SH-SY5Y (cell line): ENCODE measurements at regions not wholly inside any gene's neighbourhood (a gene's known extent, or its start where the extent isn't known, plus 50 kb on each side); places are given as distances from the start of the nearest gene placed in this dataset.

Source experiments
- GATA2 ChIP-seq: IDR thresholded peaks from 2 replicates; pipeline ENCODE4 v1.6.1; 2011; ENCODE audit warnings: mild to moderate bottlenecking, low read depth, low read length
- GATA3 ChIP-seq: IDR thresholded peaks from 2 replicates; pipeline ENCODE4 v1.6.1; 2011; ENCODE audit warnings: low read depth, mild to moderate bottlenecking, low read length, moderate library complexity

DNA sequence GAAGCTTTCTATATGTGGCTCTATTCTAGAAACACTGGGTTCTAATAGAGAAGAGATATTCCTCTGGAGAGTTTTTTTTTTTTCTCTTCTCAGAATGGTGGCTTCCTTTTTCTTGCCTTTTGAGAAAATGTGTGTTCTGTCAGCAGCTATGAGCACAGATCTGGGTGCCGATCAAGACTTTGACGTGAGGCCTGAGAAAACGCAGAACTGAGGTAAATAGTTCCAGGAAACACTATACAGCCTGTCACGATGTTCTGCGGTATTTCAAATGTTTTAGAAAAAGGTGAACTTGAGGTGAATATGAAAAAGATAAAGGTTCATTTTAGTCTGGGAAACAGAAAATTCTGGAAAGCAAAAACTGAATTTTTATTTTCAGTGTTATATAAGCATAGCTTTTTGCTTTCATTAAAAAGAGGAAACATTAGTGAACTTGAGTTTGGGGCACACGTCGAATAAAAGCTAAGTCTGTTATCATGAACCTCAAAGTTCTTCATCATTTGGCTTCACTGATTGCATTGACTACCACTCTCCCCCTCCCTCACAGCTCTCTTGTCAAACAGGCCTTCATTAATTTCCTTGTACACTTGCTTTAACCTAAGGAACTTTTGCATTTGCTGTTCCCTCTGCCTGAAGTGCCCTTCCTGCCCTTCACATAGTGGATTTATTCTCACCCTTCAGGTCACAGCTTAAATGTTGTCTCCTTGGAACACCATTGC, 265.1 kb downstream of the NFKBIZ start:
- TF ChIP-seq GATA2 (no peak), GATA3 (no peak)

DNA sequence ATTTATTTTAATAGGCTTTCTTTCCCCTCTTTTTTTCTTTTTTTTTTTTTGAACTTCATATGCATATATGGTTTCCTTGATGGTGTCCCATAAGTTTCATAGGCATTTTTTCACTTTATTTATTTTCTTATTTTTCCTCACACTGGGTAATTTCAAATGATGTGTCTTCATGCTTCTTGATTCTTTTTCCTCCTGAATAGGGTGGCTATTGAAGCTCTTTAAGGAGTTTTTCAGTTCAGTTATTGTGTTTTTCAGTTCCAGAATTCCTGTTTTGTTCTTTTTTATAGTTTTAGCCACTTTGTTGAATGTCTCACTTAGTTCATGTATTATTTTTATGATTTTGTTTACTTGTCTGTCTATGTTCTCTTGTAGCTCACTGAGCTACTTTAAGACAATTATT, 273.2 kb downstream of the NFKBIZ start:
- TF ChIP-seq GATA2 (no peak), GATA3 (no peak)

DNA sequence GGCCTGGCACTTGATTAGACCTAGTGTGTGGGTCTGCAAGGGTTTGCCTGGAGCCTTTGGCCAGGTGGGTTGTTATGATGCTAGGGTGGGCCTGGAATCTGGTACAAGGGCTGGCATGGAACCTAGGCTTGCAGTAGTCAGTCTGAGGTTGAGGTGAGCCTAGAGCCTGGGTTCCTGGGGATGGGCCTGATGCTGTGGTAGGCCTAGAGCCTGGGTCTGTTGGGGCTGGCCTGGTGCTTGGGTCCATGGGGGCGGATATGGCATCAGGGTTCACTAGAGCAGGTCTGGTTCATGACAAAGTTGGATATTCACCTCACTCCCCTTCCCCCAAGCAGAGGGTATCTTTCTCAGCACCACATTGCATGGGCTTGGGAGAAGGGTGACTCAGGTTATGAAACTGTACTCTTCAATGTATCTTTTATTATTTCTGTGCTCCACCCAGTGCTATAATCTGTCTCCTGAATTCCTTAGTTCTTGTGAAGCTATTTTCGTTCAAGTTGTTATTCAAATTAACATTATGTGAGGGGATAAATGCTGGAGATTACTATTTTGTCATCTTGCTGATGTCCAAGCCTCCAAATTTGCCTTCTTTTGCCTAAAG, 274.4 kb downstream of the NFKBIZ start:
- TF ChIP-seq GATA3 (no peak), GATA2 (no peak)

DNA sequence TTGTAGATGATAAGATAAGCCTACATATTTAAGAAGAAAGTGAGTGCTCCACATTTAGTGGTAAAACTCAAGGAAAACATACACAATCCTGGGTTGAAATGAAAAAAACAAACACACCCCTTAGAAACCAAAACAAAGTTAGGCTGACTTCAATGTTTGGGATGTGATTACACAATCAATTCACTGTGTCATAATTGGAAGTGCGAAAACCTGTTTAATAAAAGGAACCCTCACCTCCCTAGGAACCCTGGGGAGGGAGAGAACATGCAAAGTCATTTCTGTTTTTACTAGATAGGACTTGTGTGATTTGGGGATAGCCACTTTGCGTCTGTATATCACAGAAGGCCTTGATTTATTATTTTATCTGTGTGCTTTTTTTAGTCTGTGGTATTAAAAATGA, 275.0 kb downstream of the NFKBIZ start:
- TF ChIP-seq GATA2: no peak
- no peak for TF ChIP-seq GATA3

DNA sequence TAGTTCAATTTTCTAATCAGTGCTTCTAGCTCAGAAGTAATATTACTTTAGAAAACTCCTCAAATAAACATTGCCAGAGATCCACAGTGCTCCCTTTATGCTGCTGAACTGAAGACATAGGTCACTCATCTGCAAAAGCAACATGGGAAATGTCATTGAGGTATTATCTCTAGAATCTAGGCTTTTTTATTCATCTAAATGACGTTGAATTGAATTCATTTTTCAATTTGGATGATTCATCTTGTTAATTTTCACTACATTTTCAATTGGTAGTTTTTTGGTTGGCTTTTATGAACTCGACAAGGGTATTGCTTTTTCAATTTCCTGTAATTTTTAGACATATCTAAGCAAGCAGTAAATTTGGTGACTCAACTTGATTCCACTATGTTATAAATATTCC, 275.4 kb downstream of the NFKBIZ start:
- TF ChIP-seq GATA2 (no peak), GATA3 (no peak)

DNA sequence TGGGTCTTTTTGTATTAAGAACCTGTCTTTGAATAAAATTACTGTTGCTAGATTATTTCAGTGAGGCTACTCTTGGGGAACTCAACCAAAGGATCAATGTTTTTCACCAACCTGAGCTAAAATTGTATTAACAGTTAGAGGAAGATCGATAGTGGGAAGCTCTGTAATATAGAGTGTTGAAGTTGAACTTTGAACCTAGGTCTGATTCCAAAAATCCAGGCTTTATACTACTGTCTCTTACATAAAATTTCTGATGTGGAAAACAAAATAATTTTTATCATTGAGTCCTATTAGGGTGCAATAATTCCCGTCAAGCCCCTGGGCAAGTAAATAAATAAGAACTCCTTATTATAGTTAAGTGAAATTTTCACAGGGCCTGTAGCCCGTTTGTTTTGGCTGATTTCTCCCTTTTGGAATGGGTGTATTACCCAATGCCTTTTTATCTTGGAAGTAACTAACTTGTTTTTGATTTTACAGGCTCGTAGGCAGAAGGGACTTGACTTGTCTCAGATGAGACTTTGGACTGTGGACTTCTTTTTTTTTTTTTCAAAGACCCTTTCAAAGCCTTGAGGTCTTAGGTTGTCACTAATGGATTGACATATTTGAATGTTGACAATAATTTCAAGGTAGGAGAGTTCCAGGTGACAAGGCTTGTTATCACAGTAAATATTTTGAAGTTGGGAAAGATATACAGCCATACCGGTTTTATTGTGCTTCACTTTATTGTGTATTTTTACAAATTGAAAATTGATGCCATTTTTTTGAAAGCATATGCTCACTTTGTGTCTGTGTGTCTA, 276.1 kb downstream of the NFKBIZ start:
- TF ChIP-seq GATA3: no peak
- no peak for TF ChIP-seq GATA2

DNA sequence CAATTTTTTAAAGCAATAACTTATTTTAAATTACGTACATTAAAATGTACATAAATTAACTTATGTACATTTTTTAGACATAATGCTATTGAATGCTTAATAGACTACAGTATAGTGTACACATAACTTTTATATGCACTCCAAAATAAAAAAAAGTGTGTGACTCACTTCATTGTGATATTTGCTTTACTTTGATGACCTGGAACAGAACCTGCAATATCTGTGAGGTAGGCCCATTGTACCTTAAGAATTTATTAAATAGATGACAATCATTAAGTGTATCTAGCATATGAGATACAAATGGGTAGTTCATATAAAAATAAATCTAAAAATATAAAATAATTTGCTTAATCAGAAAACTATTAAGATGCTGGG, 276.7 kb downstream of the NFKBIZ start:
- TF ChIP-seq GATA3 (no peak), GATA2 (no peak)

DNA sequence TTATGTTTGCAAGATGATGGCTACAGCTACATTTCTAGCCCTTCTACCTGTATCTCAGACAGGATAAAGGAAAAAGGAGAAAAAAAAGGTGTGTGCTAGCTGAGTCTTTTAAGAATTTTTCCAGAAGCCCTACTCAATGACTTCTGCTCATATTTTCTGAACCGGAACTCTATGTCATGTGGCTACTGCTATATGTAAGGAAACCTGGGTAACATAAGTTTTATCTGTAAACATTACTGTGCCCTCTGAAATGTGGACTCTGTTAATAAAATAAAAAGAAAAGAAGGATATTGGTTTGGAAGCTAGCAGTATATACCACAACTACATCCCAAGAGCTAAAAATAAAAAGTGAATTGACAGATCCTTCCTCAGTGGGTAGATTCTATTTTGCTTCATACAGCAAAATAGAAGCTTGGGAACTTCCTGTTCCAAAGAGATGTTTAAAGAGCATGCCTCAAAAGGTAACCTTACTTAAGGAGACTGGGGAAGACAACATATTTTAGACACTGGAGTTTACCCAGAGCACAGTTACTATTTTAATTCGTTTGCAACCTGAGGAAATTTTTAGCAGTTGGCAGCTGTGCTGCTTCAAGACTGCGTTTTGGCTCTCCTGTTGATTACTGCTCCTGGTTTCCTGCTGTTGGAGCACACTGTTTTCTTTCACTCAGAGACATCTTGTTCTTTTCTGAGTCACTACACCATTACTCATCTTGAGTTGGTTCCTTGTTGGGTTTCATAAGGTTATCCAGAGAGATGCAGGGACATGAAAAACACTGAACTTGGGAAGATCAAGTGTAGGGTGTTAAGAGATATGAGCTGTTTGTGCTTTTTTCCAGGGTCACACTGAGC, 280.7 kb downstream of the NFKBIZ start:
- no peak for TF ChIP-seq GATA2
- no peak for TF ChIP-seq GATA3

DNA sequence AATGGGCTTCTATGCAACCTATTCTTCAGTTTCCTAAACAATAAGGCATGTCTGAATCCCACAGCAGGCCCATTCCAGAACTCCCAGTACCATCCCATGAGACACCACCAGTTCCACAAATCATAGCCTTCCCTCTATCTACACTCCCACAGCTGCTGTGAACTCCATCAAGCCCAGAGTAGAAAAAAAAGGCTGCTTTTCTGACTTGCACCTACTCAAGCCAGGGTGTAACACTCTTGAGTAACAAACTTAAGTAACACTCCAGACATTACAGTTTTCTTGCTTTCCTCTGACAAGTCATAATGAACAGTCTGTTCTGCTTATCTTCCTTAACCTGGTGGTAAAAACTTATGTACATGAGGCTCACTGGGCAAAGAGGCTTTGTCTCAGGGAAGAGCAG, 283.1 kb downstream of the NFKBIZ start:
- TF ChIP-seq GATA2: no peak
- TF ChIP-seq GATA3: no peak

DNA sequence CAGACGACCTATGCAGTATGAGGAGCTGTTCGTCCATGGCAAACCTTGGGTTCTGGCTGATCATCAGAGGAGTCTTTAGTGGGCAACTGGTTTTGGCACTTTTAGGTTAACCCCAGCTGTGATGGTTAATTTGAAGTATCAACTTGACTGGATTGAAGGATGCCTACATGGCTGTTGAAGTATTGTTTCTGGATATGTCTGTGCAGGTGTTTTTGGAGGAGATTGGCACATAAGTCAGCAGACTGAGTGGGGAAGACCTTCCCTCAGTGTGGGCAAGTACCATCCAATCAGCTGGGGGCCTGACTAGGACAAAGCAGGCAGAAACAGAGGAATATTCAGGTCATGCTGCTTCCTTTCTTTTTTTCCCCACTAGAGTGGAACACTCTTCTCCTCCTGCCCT, 284.1 kb downstream of the NFKBIZ start:
- TF ChIP-seq GATA3: no peak
- no peak for TF ChIP-seq GATA2

DNA sequence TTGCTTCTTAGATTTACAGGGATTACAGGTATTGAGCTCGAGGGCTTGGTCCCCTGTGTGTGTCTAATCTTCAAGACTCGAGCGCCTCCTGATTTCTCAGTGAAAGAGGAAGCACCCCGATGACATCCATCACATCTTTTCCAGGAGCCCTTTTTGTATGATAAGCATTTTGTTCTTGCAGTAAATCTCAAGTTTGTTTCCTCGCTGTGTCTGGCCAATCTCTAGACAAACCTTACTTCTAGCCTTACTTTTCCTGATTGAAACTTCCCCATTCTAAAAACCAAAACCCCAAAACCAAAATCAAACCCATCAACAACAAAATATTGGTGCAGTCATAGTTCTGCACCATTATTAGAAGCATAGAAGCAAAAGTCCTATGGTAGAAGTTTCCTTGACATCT, 286.0 kb downstream of the NFKBIZ start:
- TF ChIP-seq GATA3: no peak
- TF ChIP-seq GATA2: no peak

DNA sequence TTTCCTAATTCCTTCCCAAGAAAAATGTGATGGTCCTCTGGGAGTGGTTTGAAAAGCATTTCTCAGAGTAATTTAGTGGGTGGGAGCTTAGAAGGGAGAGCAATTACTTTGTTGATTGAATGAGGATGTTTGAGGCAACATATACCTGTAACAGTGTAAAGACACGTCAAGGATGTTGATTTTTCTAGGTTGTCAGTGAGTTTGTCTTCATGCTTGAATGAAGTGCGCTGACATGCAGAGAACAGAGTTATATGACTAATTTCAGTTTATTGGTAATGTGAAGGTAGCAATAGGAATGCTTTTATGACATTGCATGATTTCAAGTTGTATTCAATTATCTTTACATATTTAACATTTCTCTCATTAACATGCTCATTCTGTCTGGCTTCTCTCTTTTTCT, 286.9 kb downstream of the NFKBIZ start:
- no peak for TF ChIP-seq GATA2
- TF ChIP-seq GATA3: no peak

DNA sequence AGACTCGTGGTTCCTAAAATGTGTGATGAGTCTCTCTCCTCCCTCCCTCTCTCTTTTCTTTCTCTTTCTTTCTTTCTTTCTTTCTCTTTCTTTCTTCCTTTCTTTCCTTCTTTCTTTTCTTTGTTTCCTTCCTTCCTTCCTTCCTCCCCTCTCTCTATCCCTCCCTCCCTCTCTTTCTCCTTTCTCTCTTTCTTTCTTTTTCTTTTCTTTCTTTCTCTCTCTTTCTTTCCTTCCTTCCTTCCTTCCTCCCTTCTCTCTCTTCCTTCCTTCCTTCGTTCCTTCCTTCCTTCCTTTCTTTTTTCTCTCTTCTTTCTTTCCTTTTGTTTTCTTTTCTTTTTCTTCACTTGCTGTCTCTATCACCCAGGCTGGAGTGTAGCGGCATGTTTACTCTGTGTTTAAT, 290.8 kb downstream of the NFKBIZ start:
- TF ChIP-seq GATA3 (no peak), GATA2 (no peak)

DNA sequence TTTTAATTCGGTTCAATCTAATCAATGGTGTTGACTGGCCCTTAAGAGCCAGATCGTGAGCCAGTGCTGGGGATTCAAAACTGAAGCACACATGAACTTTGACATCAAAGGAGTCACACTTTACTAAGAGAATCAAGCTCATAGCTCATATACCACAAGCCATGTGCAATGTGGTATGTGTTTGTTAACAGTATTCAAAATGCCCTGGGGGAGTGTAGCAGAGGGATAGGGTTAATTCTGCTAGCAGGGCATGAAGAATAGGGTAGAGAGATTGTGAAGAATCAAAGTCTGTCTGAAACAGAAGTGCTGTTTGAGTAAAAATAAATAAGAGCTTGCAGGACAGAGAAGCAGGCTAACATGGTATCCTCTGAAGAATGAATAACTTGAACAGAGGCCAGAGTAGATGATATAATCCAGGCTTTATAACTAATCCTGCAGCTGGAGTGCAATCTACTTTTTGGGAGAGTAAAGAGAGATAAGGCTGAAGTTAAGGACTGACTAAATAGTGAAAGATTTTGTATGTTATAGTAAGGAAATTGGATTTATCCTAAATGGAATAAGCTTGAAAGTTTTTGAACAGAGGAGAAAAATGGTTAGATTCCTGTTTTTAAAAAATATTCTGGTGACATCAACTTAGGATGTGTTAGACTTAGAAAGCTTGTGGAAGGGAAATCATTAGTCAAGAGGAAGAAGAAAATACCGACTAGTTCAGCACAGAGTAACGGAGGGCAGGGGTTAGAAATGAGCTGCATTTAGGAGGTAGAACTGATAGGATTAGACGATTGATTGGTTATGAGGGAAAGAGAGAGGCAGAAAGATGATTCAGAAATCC, 292.0 kb downstream of the NFKBIZ start:
- no peak for TF ChIP-seq GATA3
- no peak for TF ChIP-seq GATA2
